ENCODE measurements at regions not wholly inside any gene's neighbourhood (a gene's known extent, or its start where the extent isn't known, plus 50 kb on each side); places are given as distances from the start of the nearest gene placed in this dataset.

DNA sequence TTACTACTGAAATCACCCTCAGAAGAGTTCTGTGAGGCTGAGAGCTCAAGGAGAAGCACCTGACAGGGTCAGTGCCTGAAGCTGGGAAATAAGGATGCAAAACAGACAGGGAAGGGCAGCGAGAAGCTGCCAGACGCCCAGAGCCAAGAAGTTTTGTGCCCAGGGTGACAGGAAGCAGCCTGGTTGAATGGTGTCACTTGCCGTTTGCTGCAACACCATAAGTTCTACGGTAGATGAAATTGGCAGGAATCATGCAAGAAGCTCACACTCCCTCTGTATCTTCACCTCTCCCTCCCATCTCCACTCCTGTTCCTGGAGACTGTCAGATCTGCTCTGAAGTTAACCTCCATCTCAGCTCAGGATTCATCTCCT, 117.0 kb upstream of the SLC14A2 start:
- DNase-seq, result no peak
- WGBS (ENCODE audit: low lambda C conversion rate), result 50% methylated on average over 4 of the region's 4 CpGs
- Histone ChIP-seq H3F3A (replicated peaks; ENCODE audit: insufficient read depth) (no peaks in the 10 kb centered on the region), H3K27ac (ENCODE audit: low read depth in 2 of 2, low read length in 1 of 2) (no peak overlapping the region), H3K79me2 (ENCODE audit: insufficient read depth) (no peaks in the 10 kb centered on the region), H3K27me3 (ENCODE audit: insufficient read depth) (no peaks in the 10 kb centered on the region; the same call in 1 of the 2 replicates), H3K4me2 (no peak overlapping the region), H3K9ac (no peak overlapping the region), H3K4me3 (ENCODE audit: low read depth in 2 of 2, low read length in 1 of 2) (no peak overlapping the region), H4K20me1 (ENCODE audit: insufficient read depth) (no peaks in the 10 kb centered on the region), H2AFZ (ENCODE audit: low read depth) (no peak overlapping the region), H3K9me3 (no peaks in the 10 kb centered on the region), H3K9me2 (no peaks in the 10 kb centered on the region), H3K36me3 (replicated peaks in 1 of 2; ENCODE audit: control insufficient read depth in 1 of 2, insufficient read depth in 2 of 2, low read length in 1 of 2) (no peaks in the 10 kb centered on the region), H3K4me1 (ENCODE audit: control insufficient read depth in 1 of 2, insufficient read depth in 2 of 2, low read depth in 1 of 2, low read length in 1 of 2) (no peaks in the 10 kb centered on the region; a peak in 1 of 4 replicates)
- ChIA-PET POLR2A (no interaction called here), CTCF (no interaction called here)
- TF ChIP-seq RFX5 (IDR thresholded peaks at IDR 0.05; ENCODE audit: low read length) (no peak), FOXM1 (IDR thresholded peaks at IDR 0.05; ENCODE audit: low read depth) (no peak), SIN3A (IDR thresholded peaks at IDR 0.05; ENCODE audit: borderline replicate concordance, low read depth, low read length) (no peak), MEF2A (IDR thresholded peaks at IDR 0.05; ENCODE audit: borderline replicate concordance, low read depth) (no peak)
- TF ChIP-seq, protein P1, sequence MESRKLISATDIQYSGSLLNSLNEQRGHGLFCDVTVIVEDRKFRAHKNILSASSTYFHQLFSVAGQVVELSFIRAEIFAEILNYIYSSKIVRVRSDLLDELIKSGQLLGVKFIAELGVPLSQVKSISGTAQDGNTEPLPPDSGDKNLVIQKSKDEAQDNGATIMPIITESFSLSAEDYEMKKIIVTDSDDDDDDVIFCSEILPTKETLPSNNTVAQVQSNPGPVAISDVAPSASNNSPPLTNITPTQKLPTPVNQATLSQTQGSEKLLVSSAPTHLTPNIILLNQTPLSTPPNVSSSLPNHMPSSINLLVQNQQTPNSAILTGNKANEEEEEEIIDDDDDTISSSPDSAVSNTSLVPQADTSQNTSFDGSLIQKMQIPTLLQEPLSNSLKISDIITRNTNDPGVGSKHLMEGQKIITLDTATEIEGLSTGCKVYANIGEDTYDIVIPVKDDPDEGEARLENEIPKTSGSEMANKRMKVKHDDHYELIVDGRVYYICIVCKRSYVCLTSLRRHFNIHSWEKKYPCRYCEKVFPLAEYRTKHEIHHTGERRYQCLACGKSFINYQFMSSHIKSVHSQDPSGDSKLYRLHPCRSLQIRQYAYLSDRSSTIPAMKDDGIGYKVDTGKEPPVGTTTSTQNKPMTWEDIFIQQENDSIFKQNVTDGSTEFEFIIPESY (IDR thresholded peaks at IDR 0.05; ENCODE audit: borderline replicate concordance, low read depth), result no peak

DNA sequence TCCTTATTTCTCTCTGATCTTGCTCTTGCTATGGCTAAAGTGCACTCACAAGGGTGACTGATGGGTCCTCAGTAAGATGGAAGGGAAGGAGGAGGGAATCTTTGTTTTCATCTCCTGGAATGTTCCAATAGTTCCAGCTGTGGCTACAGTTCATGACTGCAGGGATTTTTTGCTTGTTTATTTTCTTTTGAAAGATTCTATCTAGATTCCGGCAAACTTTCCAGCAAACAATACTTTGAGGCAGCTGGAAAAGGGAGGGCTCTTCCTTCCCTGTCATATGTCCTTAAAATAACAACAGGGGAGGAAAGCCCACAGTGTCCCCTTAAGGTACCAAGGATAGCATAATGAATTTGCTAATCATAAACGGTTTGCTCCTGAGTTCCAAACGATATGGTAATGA, 111.3 kb upstream of the SLC14A2 start:
- Histone ChIP-seq H2AFZ (ENCODE audit: low read depth) (no peak overlapping the region), H4K20me1 (ENCODE audit: insufficient read depth) (no peaks in the 10 kb centered on the region), H3K9ac (no peak overlapping the region), H3K36me3 (replicated peaks in 1 of 2; ENCODE audit: control insufficient read depth in 1 of 2, insufficient read depth in 2 of 2, low read length in 1 of 2) (no peaks in the 10 kb centered on the region), H3K9me3 (no peaks in the 10 kb centered on the region), H3K27ac (ENCODE audit: low read depth in 2 of 2, low read length in 1 of 2) (no peak overlapping the region), H3K79me2 (ENCODE audit: insufficient read depth) (no peaks in the 10 kb centered on the region), H3K4me1 (ENCODE audit: control insufficient read depth in 1 of 2, insufficient read depth in 2 of 2, low read depth in 1 of 2, low read length in 1 of 2) (no peaks in the 10 kb centered on the region; a peak in 1 of 4 replicates), H3K27me3 (ENCODE audit: insufficient read depth) (no peaks in the 10 kb centered on the region), H3K4me3 (ENCODE audit: low read depth in 2 of 2, low read length in 1 of 2) (no peak overlapping the region), H3K9me2 (no peaks in the 10 kb centered on the region), H3K4me2 (no peak overlapping the region), H3F3A (replicated peaks; ENCODE audit: insufficient read depth) (no peaks in the 10 kb centered on the region)
- WGBS (ENCODE audit: low lambda C conversion rate), result 20% methylated on average over 3 of the region's 3 CpGs
- DNase-seq, result no peak
- TF ChIP-seq RFX5 (IDR thresholded peaks at IDR 0.05; ENCODE audit: low read length) (no peak), EP300 (IDR thresholded peaks at IDR 0.05; ENCODE audit: borderline replicate concordance in 1 of 2, low read depth in 1 of 2, low read length in 1 of 2) (no peak), TAF1 (IDR thresholded peaks at IDR 0.05; ENCODE audit: borderline replicate concordance, low read depth, low read length) (no peak), RCOR1 (IDR thresholded peaks at IDR 0.05; ENCODE audit: low read length) (no peak), EZH2phosphoT487 (IDR thresholded peaks at IDR 0.05; ENCODE audit: borderline replicate concordance, low read depth) (no peak), TEAD4 (IDR thresholded peaks at IDR 0.05; ENCODE audit: borderline replicate concordance, insufficient read depth) (no peak)
- TF ChIP-seq, protein P2, sequence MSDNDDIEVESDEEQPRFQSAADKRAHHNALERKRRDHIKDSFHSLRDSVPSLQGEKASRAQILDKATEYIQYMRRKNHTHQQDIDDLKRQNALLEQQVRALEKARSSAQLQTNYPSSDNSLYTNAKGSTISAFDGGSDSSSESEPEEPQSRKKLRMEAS (IDR thresholded peaks at IDR 0.05; ENCODE audit: low read depth), result no peak
- POLR2A ChIA-PET, result no interaction called here
- CTCF ChIA-PET, result no interaction called here

Measured in SK-N-SH (cell line).